Neural progenitor cell (in vitro differentiated cells): ENCODE measurements at regions not wholly inside any gene's neighbourhood (a gene's known extent, or its start where the extent isn't known, plus 50 kb on each side); places are given as distances from the start of the nearest gene placed in this dataset.
"Not testable (repeated sequence)": the region's sequence is repeated elsewhere in the genome, so short reads cannot be mapped to it uniquely, and the experiment has no call there.

ENCODE experiments used
- DNase-seq: peaks from one replicate; pipeline ENCODE4 v3.0.0-alpha.2; 2016; ENCODE audit warnings: low spot score
- H2AFZ ChIP-seq: fragments of 200-600 bp; sonication (generic); replicated peaks from 2 replicates; pipeline ENCODE4 v1.6.1; 2016; ENCODE audit warnings: antibody characterized with exemption
- H3F3A ChIP-seq: fragments of 200-600 bp; sonication (generic); 2 replicates; pipeline ENCODE4 v1.6.1; 2016; ENCODE audit warnings: antibody characterized with exemption, low read depth
- H3K27ac ChIP-seq: fragments of 200-600 bp; sonication (generic); 2 replicates; pipeline ENCODE4 v1.5.1; 2016; ENCODE audit warnings: mild to moderate bottlenecking
- H3K27me3 ChIP-seq: fragments of 200-600 bp; sonication (generic); 2 replicates; pipeline ENCODE4 v1.6.1; 2016; ENCODE audit warnings: mild to moderate bottlenecking, moderate library complexity
- H3K36me3 ChIP-seq: fragments of 200-600 bp; sonication (generic); 2 replicates; pipeline ENCODE4 v1.5.1; 2016
- H3K4me1 ChIP-seq: fragments of 200-600 bp; sonication (generic); 2 replicates; pipeline ENCODE4 v1.6.1; 2016; ENCODE audit warnings: mixed run types
- H3K4me2 ChIP-seq: fragments of 200-600 bp; sonication (generic); 2 replicates; pipeline ENCODE4 v1.6.1; 2016
- H3K4me3 ChIP-seq: fragments of 200-600 bp; sonication (generic); 2 replicates; pipeline ENCODE4 v1.5.1; 2016
- H3K79me2 ChIP-seq: fragments of 200-600 bp; sonication (generic); 2 replicates; pipeline ENCODE4 v1.6.1; 2016; ENCODE audit warnings: low read depth
- H3K9ac ChIP-seq: fragments of 200-600 bp; sonication (generic); 2 replicates; pipeline ENCODE4 v1.6.1; 2016
- H3K9me3 ChIP-seq: fragments of 200-600 bp; sonication (generic); 2 replicates; pipeline ENCODE4 v1.5.1; 2016; ENCODE audit warnings: low read depth
- H4K20me1 ChIP-seq: fragments of 200-600 bp; sonication (generic); 2 replicates; pipeline ENCODE4 v1.6.1; 2016; ENCODE audit warnings: low read depth
- H3K27ac Mint-ChIP-seq: 3 replicates; pipeline ENCODE4 v1.8.0; 2021; ENCODE audit warnings: mixed read lengths
- H3K27me3 Mint-ChIP-seq: 2 replicates; pipeline ENCODE4 v1.8.0; 2022; ENCODE audit warnings: low read depth, mild to moderate bottlenecking, inconsistent platforms, moderate library complexity, mixed read lengths; ENCODE audit not compliant: insufficient read depth
- H3K36me3 Mint-ChIP-seq: 3 replicates; pipeline ENCODE4 v1.8.0; 2021; ENCODE audit warnings: mixed read lengths
- H3K4me1 Mint-ChIP-seq: 3 replicates; pipeline ENCODE4 v1.8.0; 2021; ENCODE audit warnings: mixed read lengths
- H3K4me3 Mint-ChIP-seq: 3 replicates; pipeline ENCODE4 v1.8.0; 2021; ENCODE audit warnings: mild to moderate bottlenecking, moderate library complexity, mixed read lengths
- H3K9me3 Mint-ChIP-seq: 3 replicates; pipeline ENCODE4 v1.8.0; 2020; ENCODE audit warnings: mixed read lengths

- not testable (repeated sequence) for H3K79me2 ChIP-seq, H2AFZ ChIP-seq, H3K36me3 Mint-ChIP-seq, H3K9ac ChIP-seq, H4K20me1 ChIP-seq, H3K4me3 ChIP-seq, H3K4me3 Mint-ChIP-seq, H3K27me3 Mint-ChIP-seq, H3K4me2 ChIP-seq, DNase-seq, H3K27ac Mint-ChIP-seq, H3K9me3 ChIP-seq, H3F3A ChIP-seq, H3K36me3 ChIP-seq, H3K4me1 Mint-ChIP-seq, H3K27ac ChIP-seq, H3K27me3 ChIP-seq, H3K4me1 ChIP-seq
- peaks cover 12% of the 10 kb centered on the region for H3K9me3 Mint-ChIP-seq
These were observed 572.8 kb downstream of the TUBA3C start for GRCh38 chr13:18608851-18609250.

DNA sequence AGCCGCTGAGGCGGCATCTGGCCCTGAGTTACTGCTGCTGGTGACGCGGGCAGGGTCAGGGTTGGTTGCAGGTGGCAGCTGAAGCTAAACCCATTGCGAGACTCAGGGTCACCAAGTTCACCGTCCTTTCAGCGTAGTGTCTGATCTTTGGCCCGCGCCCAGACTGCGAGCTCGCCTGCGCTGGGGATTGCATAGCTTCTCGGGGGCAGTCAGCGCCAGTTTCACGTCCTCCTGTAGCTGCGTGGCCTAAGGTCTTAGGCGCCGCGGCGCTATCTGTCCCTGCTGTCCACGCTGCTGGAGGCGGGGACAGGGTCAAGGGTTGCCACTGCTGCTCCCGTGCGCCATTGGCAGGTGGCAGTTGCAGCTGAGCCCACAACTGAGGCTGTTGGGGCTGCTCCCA lies 581.3 kb downstream of the TUBA3C start:
- peaks cover 10% of the 10 kb centered on the region for H3K9me3 Mint-ChIP-seq
- DNase-seq: not testable (repeated sequence)

GRCh38 chr13:18599791-18600211 lies 581.8 kb downstream of the TUBA3C start:
- not testable (repeated sequence) for H2AFZ ChIP-seq, H3K27ac ChIP-seq, H3K27me3 Mint-ChIP-seq, H3K4me3 ChIP-seq, H3K79me2 ChIP-seq, DNase-seq, H3K27me3 ChIP-seq, H3K4me1 ChIP-seq, H3K36me3 ChIP-seq, H4K20me1 ChIP-seq, H3K4me1 Mint-ChIP-seq, H3F3A ChIP-seq, H3K4me2 ChIP-seq, H3K4me3 Mint-ChIP-seq, H3K36me3 Mint-ChIP-seq, H3K27ac Mint-ChIP-seq, H3K9me3 ChIP-seq, H3K9ac ChIP-seq
- H3K9me3 Mint-ChIP-seq: peaks cover 12% of the 10 kb centered on the region

More for the DNA sequence above, 581.3 kb downstream of the TUBA3C start:
- not testable (repeated sequence) for H3K36me3 Mint-ChIP-seq, H3K36me3 ChIP-seq, H3K27me3 ChIP-seq, H3K9me3 ChIP-seq, H3K27ac Mint-ChIP-seq, H3K9ac ChIP-seq, H3K27me3 Mint-ChIP-seq, H3K4me3 Mint-ChIP-seq, H3K27ac ChIP-seq, H3F3A ChIP-seq, H4K20me1 ChIP-seq, H3K4me2 ChIP-seq, H3K4me1 ChIP-seq, H2AFZ ChIP-seq, H3K4me3 ChIP-seq, H3K4me1 Mint-ChIP-seq, H3K79me2 ChIP-seq

GRCh38 chr13:18598543-18598942 lies 583.1 kb downstream of the TUBA3C start:
- H3K36me3 Mint-ChIP-seq, H3K79me2 ChIP-seq, H3F3A ChIP-seq, H3K27ac Mint-ChIP-seq, H3K27me3 Mint-ChIP-seq, H3K9ac ChIP-seq, H4K20me1 ChIP-seq, H3K9me3 ChIP-seq, H3K27ac ChIP-seq, H3K4me1 Mint-ChIP-seq, DNase-seq, H3K4me3 ChIP-seq, H3K27me3 ChIP-seq, H3K4me2 ChIP-seq, H3K4me3 Mint-ChIP-seq, H3K4me1 ChIP-seq, H3K36me3 ChIP-seq, H2AFZ ChIP-seq: not testable (repeated sequence)
- H3K9me3 Mint-ChIP-seq: peaks cover 20% of the 10 kb centered on the region

GRCh38 chr13:18597940-18598339 lies 583.7 kb downstream of the TUBA3C start:
- H3K4me1 ChIP-seq, H3K4me3 ChIP-seq, DNase-seq, H3K9ac ChIP-seq, H2AFZ ChIP-seq, H4K20me1 ChIP-seq, H3K4me1 Mint-ChIP-seq, H3K4me2 ChIP-seq, H3K79me2 ChIP-seq, H3K4me3 Mint-ChIP-seq, H3K9me3 ChIP-seq, H3K27ac ChIP-seq, H3K36me3 Mint-ChIP-seq, H3F3A ChIP-seq, H3K27me3 Mint-ChIP-seq, H3K36me3 ChIP-seq, H3K27ac Mint-ChIP-seq, H3K27me3 ChIP-seq: not testable (repeated sequence)
- peaks cover 20% of the 10 kb centered on the region for H3K9me3 Mint-ChIP-seq

DNA sequence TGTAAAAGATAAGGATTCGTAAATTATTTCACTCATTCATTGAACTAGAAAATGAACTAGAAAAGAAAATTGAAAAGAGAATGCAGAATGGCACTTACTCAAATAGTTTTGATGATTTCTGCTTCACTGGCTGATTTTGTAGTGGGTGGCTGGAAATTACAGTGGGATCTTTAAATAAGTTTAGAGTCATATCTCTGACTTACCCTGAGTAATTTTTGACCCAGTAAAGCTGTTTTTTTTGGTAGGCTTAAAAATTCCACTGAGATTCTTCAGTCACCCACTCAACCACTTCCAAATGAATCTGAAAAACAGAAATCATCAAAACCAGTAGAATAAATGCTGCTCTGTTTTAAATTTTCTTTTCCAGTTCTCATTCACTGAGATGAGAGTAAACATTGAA lies 604.5 kb downstream of the TUBA3C start:
- H3K9ac ChIP-seq, H3K9me3 ChIP-seq, H3K4me1 ChIP-seq, H3K4me3 ChIP-seq, H3K36me3 ChIP-seq, H3K27me3 ChIP-seq, H3K4me3 Mint-ChIP-seq, H3K27ac ChIP-seq, H3K36me3 Mint-ChIP-seq, H3F3A ChIP-seq, DNase-seq, H3K9me3 Mint-ChIP-seq, H3K4me1 Mint-ChIP-seq, H3K4me2 ChIP-seq, H3K79me2 ChIP-seq, H2AFZ ChIP-seq, H3K27ac Mint-ChIP-seq, H4K20me1 ChIP-seq, H3K27me3 Mint-ChIP-seq: not testable (repeated sequence)

DNA sequence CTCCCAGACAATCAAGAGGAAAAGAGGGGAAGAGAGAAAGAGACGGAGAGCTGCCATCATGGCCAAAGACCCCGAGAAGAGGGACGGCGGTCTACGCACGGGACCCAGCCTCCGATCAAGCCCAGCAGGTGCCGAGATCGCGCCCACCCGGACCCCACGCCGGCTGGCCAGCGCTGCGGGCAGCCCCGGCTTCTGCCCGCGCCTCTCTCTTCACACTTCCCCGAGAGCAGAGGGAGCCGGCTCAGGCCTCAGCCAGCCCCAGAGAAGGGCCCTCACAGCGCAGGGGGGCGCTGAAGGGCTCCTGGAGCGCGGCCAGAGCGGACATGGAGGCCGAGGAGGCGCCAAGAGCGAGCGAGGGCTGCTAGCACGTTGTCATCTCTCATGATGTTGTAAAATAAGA lies 613.7 kb downstream of the TUBA3C start:
- not testable (repeated sequence) for H3K9me3 ChIP-seq, H3K4me1 ChIP-seq, H3F3A ChIP-seq, H3K4me3 ChIP-seq, H3K9ac ChIP-seq, H3K4me3 Mint-ChIP-seq, H3K9me3 Mint-ChIP-seq, H4K20me1 ChIP-seq, H3K4me2 ChIP-seq, H3K79me2 ChIP-seq, H3K4me1 Mint-ChIP-seq, DNase-seq, H3K27me3 ChIP-seq, H3K27me3 Mint-ChIP-seq, H2AFZ ChIP-seq, H3K27ac Mint-ChIP-seq, H3K27ac ChIP-seq, H3K36me3 Mint-ChIP-seq, H3K36me3 ChIP-seq
